Mesendoderm (in vitro differentiated cells): ENCODE measurements at regions not wholly inside any gene's neighbourhood (a gene's known extent, or its start where the extent isn't known, plus 50 kb on each side); places are given as distances from the start of the nearest gene placed in this dataset.

Experiments
- DNase-seq: peaks from one replicate; pipeline ENCODE4 v3.0.0; 2013
- H2AK5ac ChIP-seq: 2 replicates; pipeline ENCODE4 v1.6.1; 2013; ENCODE audit warnings: low read length, inconsistent platforms
- H2BK120ac ChIP-seq: 2 replicates; pipeline ENCODE4 v1.6.1; 2013; ENCODE audit warnings: low read depth, mild to moderate bottlenecking, low read length, moderate library complexity, mixed read lengths
- H2BK15ac ChIP-seq: replicated peaks from 2 replicates; pipeline ENCODE4 v1.6.1; 2013; ENCODE audit warnings: low read depth, mild to moderate bottlenecking, moderate library complexity
- H2BK5ac ChIP-seq: 2 replicates; pipeline ENCODE4 v1.6.1; 2013; ENCODE audit warnings: low read length, inconsistent platforms
- H3K18ac ChIP-seq: 2 replicates; pipeline ENCODE4 v1.6.1; 2013; ENCODE audit warnings: mild to moderate bottlenecking, low read length, mixed read lengths
- H3K23ac ChIP-seq: one replicate; pipeline ENCODE4 v1.6.1; 2013; ENCODE audit warnings: low read length
- H3K27ac ChIP-seq: 2 replicates; pipeline ENCODE4 v1.5.1; 2013; ENCODE audit warnings: low read depth, mild to moderate bottlenecking, inconsistent platforms, low read length, moderate library complexity
- H3K27me3 ChIP-seq: 2 replicates; pipeline ENCODE4 v1.6.1; 2013; ENCODE audit warnings: low read length, control low read depth, mild to moderate bottlenecking, inconsistent platforms; ENCODE audit not compliant: insufficient read depth, poor library complexity
- H3K36me3 ChIP-seq: 2 replicates; pipeline ENCODE4 v1.6.1; 2013; ENCODE audit warnings: low read length, inconsistent platforms; ENCODE audit not compliant: control insufficient read depth, insufficient read depth
- H3K4ac ChIP-seq: one replicate; pipeline ENCODE4 v1.6.1; 2013; ENCODE audit warnings: low read depth, mild to moderate bottlenecking, low read length, moderate library complexity
- H3K4me1 ChIP-seq: 2 replicates; pipeline ENCODE4 v1.6.1; 2013; ENCODE audit warnings: low read depth, low read length, inconsistent platforms; ENCODE audit not compliant: control insufficient read depth
- H3K4me2 ChIP-seq: 2 replicates; pipeline ENCODE4 v1.6.1; 2013; ENCODE audit warnings: low read length
- H3K4me3 ChIP-seq: 2 replicates; pipeline ENCODE4 v1.5.1; 2013; ENCODE audit warnings: mild to moderate bottlenecking, low read length
- H3K56ac ChIP-seq: one replicate; pipeline ENCODE4 v1.6.1; 2013; ENCODE audit warnings: low read length
- H3K79me1 ChIP-seq: 2 replicates; pipeline ENCODE4 v1.6.1; 2013; ENCODE audit warnings: low read length, inconsistent platforms
- H3K79me2 ChIP-seq: 2 replicates; pipeline ENCODE4 v1.6.1; 2013; ENCODE audit warnings: mild to moderate bottlenecking, low read length; ENCODE audit not compliant: control insufficient read depth, insufficient read depth
- H3K9ac ChIP-seq: 2 replicates; pipeline ENCODE4 v1.6.1; 2013; ENCODE audit warnings: low read length, inconsistent platforms
- H4K5ac ChIP-seq: one replicate; pipeline ENCODE4 v1.6.1; 2013; ENCODE audit warnings: low read length
- H4K8ac ChIP-seq: one replicate; pipeline ENCODE4 v1.6.1; 2013; ENCODE audit warnings: low read depth, mild to moderate bottlenecking, control low read depth, low read length, moderate library complexity
- WGBS: extraction: QIAGEN DNeasy Blood & Tissue Kit; methylation state at CpG from one replicate; pipeline ENCODE4 v1.1.7; 2013; ENCODE audit warnings: low lambda C conversion rate, missing lambda C conversion rate; ENCODE audit not compliant: insufficient coverage; ENCODE audit errors: extremely low coverage; 5-methylcytosine and 5-hydroxymethylcytosine counted together

DNA sequence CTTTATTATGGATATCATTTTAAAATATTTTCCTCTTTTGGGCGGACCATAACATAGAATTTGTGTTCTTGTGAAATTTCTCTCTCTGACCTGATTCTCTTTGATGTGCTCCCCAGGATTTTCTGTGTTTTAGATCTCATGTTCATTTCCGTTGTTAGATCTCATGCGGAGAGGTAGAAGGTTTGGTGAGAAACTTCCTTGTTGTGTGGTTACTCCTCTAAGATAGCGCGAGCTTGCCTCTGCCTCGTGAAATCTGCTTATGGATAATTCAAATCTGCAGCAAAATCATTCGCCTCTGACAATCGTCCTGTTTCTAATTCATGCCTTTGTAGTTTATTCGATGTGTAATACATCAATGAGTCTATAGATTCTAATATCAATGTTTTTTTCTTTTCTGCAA, 580.4 kb downstream of the USP25 start:
- Histone ChIP-seq H3K4me1 (no peaks in the 10 kb centered on the region), H2AK5ac (no peak overlapping the region), H3K79me1 (no peaks in the 10 kb centered on the region), H3K9ac (no peak overlapping the region), H3K27ac (no peak overlapping the region), H3K4ac (no peak overlapping the region), H3K23ac (no peak overlapping the region), H3K79me2 (no peaks in the 10 kb centered on the region), H2BK5ac (no peak overlapping the region), H4K8ac (no peak overlapping the region), H4K5ac (no peak overlapping the region), H2BK15ac (no peak overlapping the region), H3K56ac (no peak overlapping the region), H3K27me3 (no peaks in the 10 kb centered on the region), H3K4me3 (no peak overlapping the region), H3K4me2 (no peak overlapping the region), H3K36me3 (no peaks in the 10 kb centered on the region), H2BK120ac (no peak overlapping the region), H3K18ac (no peak overlapping the region)
- DNase-seq, result peak; percentile 5
- WGBS, result no CpG with 5 or more reads among the region's 9 CpGs

DNA sequence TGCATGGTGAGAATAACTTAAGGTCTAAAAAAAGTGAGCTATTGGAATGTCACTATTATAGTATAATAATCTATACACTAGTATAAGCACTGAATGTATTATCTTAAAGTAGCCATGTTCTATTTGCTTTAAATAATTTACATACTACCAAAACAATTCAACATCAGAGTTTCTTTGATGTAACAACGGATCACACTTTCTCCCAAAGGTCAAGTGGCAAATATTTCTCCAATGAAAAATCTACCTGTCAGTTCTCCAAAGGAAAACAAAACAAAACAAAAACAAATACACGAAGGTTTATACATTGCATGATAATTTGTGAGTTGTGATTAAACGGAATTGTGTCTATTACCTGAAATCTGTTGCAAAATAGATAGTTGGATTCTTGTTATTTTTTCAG, 581.4 kb downstream of the USP25 start:
- no peak overlapping the region for H3K9ac ChIP-seq
- H3K18ac ChIP-seq, result no peak overlapping the region
- no peak overlapping the region for H2BK5ac ChIP-seq
- H3K27ac ChIP-seq, result no peak overlapping the region
- WGBS, result 100% methylated on average over 1 of the region's 3 CpGs
- no peak overlapping the region for H2AK5ac ChIP-seq
- H3K36me3 ChIP-seq, result no peaks in the 10 kb centered on the region
- H2BK15ac ChIP-seq, result no peak overlapping the region
- H3K23ac ChIP-seq, result no peak overlapping the region
- no peaks in the 10 kb centered on the region for H3K79me2 ChIP-seq
- H3K27me3 ChIP-seq, result no peaks in the 10 kb centered on the region
- H4K5ac ChIP-seq, result no peak overlapping the region
- no peak overlapping the region for H2BK120ac ChIP-seq
- no peak overlapping the region for H3K56ac ChIP-seq
- H3K4me1 ChIP-seq, result no peaks in the 10 kb centered on the region
- H4K8ac ChIP-seq, result no peak overlapping the region
- H3K4me2 ChIP-seq, result no peak overlapping the region
- H3K79me1 ChIP-seq, result no peaks in the 10 kb centered on the region
- H3K4ac ChIP-seq, result no peak overlapping the region
- no peak for DNase-seq
- no peak overlapping the region for H3K4me3 ChIP-seq

DNA sequence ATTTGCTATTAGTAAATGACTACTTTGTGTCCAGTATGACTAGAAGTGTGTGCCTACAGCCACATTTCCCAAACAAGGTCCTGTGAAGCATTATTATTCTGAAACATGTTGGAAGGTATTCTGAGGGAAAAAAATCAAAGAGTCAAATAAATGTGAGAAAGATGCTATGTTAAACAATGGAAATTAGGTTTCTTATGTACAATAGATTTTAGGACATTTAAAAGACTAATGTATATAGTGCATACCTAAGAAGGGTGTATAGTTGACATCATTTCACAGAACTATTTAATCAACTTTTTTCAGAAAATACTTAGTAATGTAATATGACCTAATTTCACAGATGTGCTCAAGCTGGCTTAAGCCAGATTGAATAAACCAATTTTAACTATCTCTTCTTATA, 582.5 kb downstream of the USP25 start:
- Histone ChIP-seq H3K79me2 (no peaks in the 10 kb centered on the region), H4K5ac (no peak overlapping the region), H3K4me3 (no peak overlapping the region), H2BK120ac (no peak overlapping the region), H3K27ac (no peak overlapping the region), H3K4me1 (no peaks in the 10 kb centered on the region), H3K18ac (no peak overlapping the region), H4K8ac (no peak overlapping the region), H2BK15ac (no peak overlapping the region), H3K27me3 (no peaks in the 10 kb centered on the region), H3K79me1 (no peaks in the 10 kb centered on the region), H3K36me3 (no peaks in the 10 kb centered on the region), H3K23ac (no peak overlapping the region), H3K56ac (no peak overlapping the region), H2AK5ac (no peak overlapping the region), H3K9ac (no peak overlapping the region), H3K4ac (no peak overlapping the region), H2BK5ac (no peak overlapping the region), H3K4me2 (no peak overlapping the region)
- no peak for DNase-seq

DNA sequence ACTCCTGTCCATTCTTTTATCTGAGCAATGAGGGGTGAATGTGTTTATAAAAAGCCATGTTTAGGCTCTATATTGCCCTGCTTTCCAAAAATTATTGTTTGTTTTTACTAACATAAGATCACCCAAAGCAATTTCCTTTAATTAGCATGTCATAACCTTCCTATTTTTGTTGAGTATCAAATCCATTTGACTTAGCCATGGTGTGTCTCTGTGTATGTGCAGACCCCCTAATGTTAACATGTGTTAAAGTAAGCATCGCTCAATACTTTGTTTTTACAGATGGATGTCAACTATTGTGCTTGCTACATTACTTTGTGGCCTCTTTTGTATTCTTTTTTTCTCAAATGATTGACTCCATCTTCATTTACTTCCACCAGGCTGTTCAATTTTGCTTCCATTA, 585.4 kb downstream of the USP25 start:
- no peak overlapping the region for H4K8ac ChIP-seq
- no peaks in the 10 kb centered on the region for H3K36me3 ChIP-seq
- no peak overlapping the region for H2BK120ac ChIP-seq
- H4K5ac ChIP-seq, result no peak overlapping the region
- no peaks in the 10 kb centered on the region for H3K4me1 ChIP-seq
- no peaks in the 10 kb centered on the region for H3K27me3 ChIP-seq
- H3K4me2 ChIP-seq, result no peak overlapping the region
- H2AK5ac ChIP-seq, result no peak overlapping the region
- no peak overlapping the region for H3K4me3 ChIP-seq
- no peak overlapping the region for H3K56ac ChIP-seq
- no peak overlapping the region for H3K23ac ChIP-seq
- no CpG with 5 or more reads among the region's 1 CpG for WGBS
- H3K9ac ChIP-seq, result no peak overlapping the region
- no peak overlapping the region for H2BK5ac ChIP-seq
- H3K4ac ChIP-seq, result no peak overlapping the region
- no peak overlapping the region for H3K18ac ChIP-seq
- no peaks in the 10 kb centered on the region for H3K79me2 ChIP-seq
- no peak overlapping the region for H2BK15ac ChIP-seq
- H3K27ac ChIP-seq, result no peak overlapping the region
- no peaks in the 10 kb centered on the region for H3K79me1 ChIP-seq
- DNase-seq, result no peak

DNA sequence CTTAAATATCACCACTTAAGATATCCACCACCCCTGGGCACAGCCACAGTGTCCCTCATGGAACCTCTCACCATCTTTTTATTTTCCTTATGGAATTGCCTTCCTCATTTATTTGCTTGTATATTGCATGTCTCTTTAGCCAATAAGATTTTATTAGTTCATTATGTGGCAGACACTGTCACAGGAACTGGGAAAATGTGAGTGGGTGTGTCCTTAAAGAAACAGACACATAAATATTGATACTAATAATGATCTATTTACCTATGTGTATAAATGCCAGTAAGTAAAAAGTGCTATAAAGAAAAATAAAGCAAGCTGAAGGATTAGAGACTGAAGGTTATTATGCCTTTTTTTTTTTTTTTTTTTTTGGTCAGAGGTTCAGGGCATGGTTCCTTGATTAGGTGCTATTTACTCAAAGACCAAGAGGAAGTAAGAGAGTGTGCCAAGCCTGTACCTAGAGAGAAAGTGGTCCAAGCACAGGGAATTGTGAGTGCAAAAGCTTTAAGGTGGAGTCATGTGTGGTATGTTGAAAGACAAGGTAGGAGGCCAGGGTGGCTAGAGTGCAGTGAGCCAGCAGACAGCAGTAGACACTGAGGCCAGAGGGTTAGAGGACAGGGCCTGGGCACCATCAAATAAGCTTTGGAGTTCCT, 589.0 kb downstream of the USP25 start:
- Histone ChIP-seq H3K4me1 (no peaks in the 10 kb centered on the region), H3K9ac (no peak overlapping the region), H2BK5ac (no peak overlapping the region), H4K5ac (no peak overlapping the region), H2AK5ac (no peak overlapping the region), H3K4ac (no peak overlapping the region), H3K27me3 (no peaks in the 10 kb centered on the region), H3K4me2 (no peak overlapping the region), H2BK120ac (no peak overlapping the region), H3K36me3 (no peaks in the 10 kb centered on the region), H3K79me1 (no peaks in the 10 kb centered on the region), H2BK15ac (no peak overlapping the region), H4K8ac (no peak overlapping the region), H3K27ac (no peak overlapping the region), H3K18ac (no peak overlapping the region), H3K4me3 (no peak overlapping the region), H3K56ac (no peak overlapping the region), H3K23ac (no peak overlapping the region), H3K79me2 (no peaks in the 10 kb centered on the region)
- DNase-seq, result no peak

DNA sequence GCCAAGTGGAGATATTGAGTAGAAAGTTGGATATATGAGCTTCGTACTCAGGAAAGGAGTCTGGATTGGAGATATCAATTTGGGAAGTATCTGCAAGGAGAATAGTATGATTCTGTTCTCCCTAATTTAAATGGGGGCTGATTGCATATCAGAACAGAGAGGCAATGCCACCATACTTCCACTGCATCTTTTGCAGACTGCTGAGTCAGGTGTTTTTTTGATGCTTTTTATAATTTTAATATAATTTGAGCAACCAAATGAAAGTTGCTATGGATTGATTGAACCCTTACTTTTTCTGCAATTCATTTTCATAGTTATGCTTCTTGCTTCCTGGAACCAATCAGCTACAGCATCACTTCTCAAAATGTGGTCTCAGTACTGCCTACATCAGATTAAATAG, 590.3 kb downstream of the USP25 start:
- Histone ChIP-seq H3K27me3 (no peaks in the 10 kb centered on the region), H4K5ac (no peak overlapping the region), H2BK15ac (no peak overlapping the region), H4K8ac (no peak overlapping the region), H3K18ac (no peak overlapping the region), H3K4me3 (no peak overlapping the region), H3K9ac (no peak overlapping the region), H3K56ac (no peak overlapping the region), H3K23ac (no peak overlapping the region), H3K36me3 (no peaks in the 10 kb centered on the region), H3K27ac (no peak overlapping the region), H2BK120ac (no peak overlapping the region), H2BK5ac (no peak overlapping the region), H3K79me1 (no peaks in the 10 kb centered on the region), H3K4me2 (no peak overlapping the region), H2AK5ac (no peak overlapping the region), H3K4ac (no peak overlapping the region), H3K4me1 (no peaks in the 10 kb centered on the region), H3K79me2 (no peaks in the 10 kb centered on the region)
- WGBS, result no CpG with 5 or more reads among the region's 1 CpG
- DNase-seq, result no peak
